ENCODE measurements at regions not wholly inside any gene's neighbourhood (a gene's known extent, or its start where the extent isn't known, plus 50 kb on each side); places are given as distances from the start of the nearest gene placed in this dataset.

- H3K4me1 ChIP-seq (ENCODE audit: control insufficient read depth, insufficient read depth, low read length), result no peaks in the 10 kb centered on the region
- TF ChIP-seq CTCF (IDR thresholded peaks at IDR 0.05), result no peak
- intact Hi-C loops (cut with micrococcal nuclease), result no loop called here
- no peak overlapping the region for H3K4me3 ChIP-seq (ENCODE audit: low read length)
- Mint-ChIP-seq H3K9me3 (no peaks in the 10 kb centered on the region), H3K27me3 (ENCODE audit: low read depth in 2 of 2) (no peaks in the 10 kb centered on the region), H3K4me1 (no peaks in the 10 kb centered on the region), H3K4me3 (no peak overlapping the region), H3K27ac (no peak overlapping the region), H3K36me3 (no peaks in the 10 kb centered on the region)
- 100% methylated on average over 2 of the region's 2 CpGs for WGBS (ENCODE audit: insufficient coverage)
- H3K27me3 ChIP-seq (ENCODE audit: control insufficient read depth, insufficient read depth, low read length), result no peaks in the 10 kb centered on the region
- ATAC-seq (no peak), DNase-seq (no peak)
- H3K9me3 ChIP-seq (ENCODE audit: control insufficient read depth, insufficient read depth, low read length), result no peaks in the 10 kb centered on the region
- H3K27ac ChIP-seq (ENCODE audit: low read length), result no peak overlapping the region
- no peaks in the 10 kb centered on the region for H3K36me3 ChIP-seq (ENCODE audit: control insufficient read depth, insufficient read depth, low read length)
Measured at GRCh38 chr6:82086944-82087343, 160.6 kb downstream of the IBTK start.

GRCh38 chr6:82085701-82086100, 161.8 kb downstream of the IBTK start:
- DNase-seq, result no peak
- no peak for TF ChIP-seq CTCF (IDR thresholded peaks at IDR 0.05)
- Mint-ChIP-seq H3K4me1 (no peaks in the 10 kb centered on the region), H3K4me3 (no peak overlapping the region), H3K27me3 (ENCODE audit: low read depth in 2 of 2) (no peaks in the 10 kb centered on the region), H3K9me3 (no peaks in the 10 kb centered on the region), H3K36me3 (no peaks in the 10 kb centered on the region), H3K27ac (no peak overlapping the region)
- H3K27ac ChIP-seq (ENCODE audit: low read length), result no peak overlapping the region
- no peaks in the 10 kb centered on the region for H3K27me3 ChIP-seq (ENCODE audit: control insufficient read depth, insufficient read depth, low read length)
- no peaks in the 10 kb centered on the region for H3K36me3 ChIP-seq (ENCODE audit: control insufficient read depth, insufficient read depth, low read length)
- H3K4me1 ChIP-seq (ENCODE audit: control insufficient read depth, insufficient read depth, low read length), result no peaks in the 10 kb centered on the region
- WGBS (ENCODE audit: insufficient coverage), result 74% methylated on average over 4 of the region's 5 CpGs
- intact Hi-C loops (cut with micrococcal nuclease), result no loop called here
- no peaks in the 10 kb centered on the region for H3K9me3 ChIP-seq (ENCODE audit: control insufficient read depth, insufficient read depth, low read length)
- no peak for ATAC-seq
- H3K4me3 ChIP-seq (ENCODE audit: low read length), result no peak overlapping the region

- H3K27ac ChIP-seq (ENCODE audit: low read length), result no peak overlapping the region
- 85% methylated on average over 1 of the region's 2 CpGs for WGBS (ENCODE audit: insufficient coverage)
Measured at GRCh38 chr6:82084324-82084920, 163.1 kb downstream of the IBTK start.

More at GRCh38 chr6:82084324-82084920, 163.1 kb downstream of the IBTK start:
- ATAC-seq, result no peak
- H3K36me3 ChIP-seq (ENCODE audit: control insufficient read depth, insufficient read depth, low read length), result no peaks in the 10 kb centered on the region
- H3K27me3 ChIP-seq (ENCODE audit: control insufficient read depth, insufficient read depth, low read length), result no peaks in the 10 kb centered on the region
- H3K4me3 Mint-ChIP-seq, result no peak overlapping the region
- no peak for TF ChIP-seq CTCF (IDR thresholded peaks at IDR 0.05)
- no peaks in the 10 kb centered on the region for H3K9me3 ChIP-seq (ENCODE audit: control insufficient read depth, insufficient read depth, low read length)
- H3K9me3 Mint-ChIP-seq, result peaks cover 0 to 2% of the 10 kb centered on the region in 2 donors
- intact Hi-C loops (cut with micrococcal nuclease), result no loop called here
- no peaks in the 10 kb centered on the region for H3K4me1 Mint-ChIP-seq
- no peaks in the 10 kb centered on the region for H3K36me3 Mint-ChIP-seq
- H3K4me1 ChIP-seq (ENCODE audit: control insufficient read depth, insufficient read depth, low read length), result no peaks in the 10 kb centered on the region
- no peaks in the 10 kb centered on the region for H3K27me3 Mint-ChIP-seq (ENCODE audit: low read depth in 2 of 2)
- no peak overlapping the region for H3K4me3 ChIP-seq (ENCODE audit: low read length)
- H3K27ac Mint-ChIP-seq, result no peak overlapping the region
- DNase-seq, result no peak
